Islet of Langerhans (tissue), 1 donor: ENCODE measurements at regions not wholly inside any gene's neighbourhood (a gene's known extent, or its start where the extent isn't known, plus 50 kb on each side); places are given as distances from the start of the nearest gene placed in this dataset.

Source experiments
- FAIRE-seq: peaks from one replicate; lab custom pipeline; 2011; peaks lifted over from hg19 to GRCh38; lab: Jason Lieb, UNC

DNA sequence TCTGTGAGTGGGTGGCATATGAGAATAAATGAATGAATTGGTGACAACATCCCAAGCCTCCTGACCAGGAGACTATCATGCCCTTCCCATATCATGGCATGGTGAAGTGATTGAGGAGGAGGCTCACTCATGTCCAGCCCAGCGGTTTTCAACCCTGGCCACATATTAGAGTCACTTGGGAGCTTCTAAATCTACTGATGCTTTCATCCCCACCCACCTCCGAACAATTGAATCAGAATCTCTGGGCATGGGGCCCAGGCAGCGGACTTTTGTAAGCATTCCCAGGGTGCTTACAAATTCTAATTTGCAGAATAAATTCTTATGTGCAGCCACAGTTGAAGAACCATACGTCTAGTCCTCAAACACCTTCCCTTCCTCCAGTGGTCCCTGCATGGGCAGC lies 81.7 kb upstream of the SEC11C start:
- FAIRE-seq: no peak

GRCh38 chr18:59059140-59059539 lies 80.5 kb upstream of the SEC11C start:
- FAIRE-seq: no peak

- FAIRE-seq: no peak
Observed at GRCh38 chr18:59060551-59060950, 79.1 kb upstream of the SEC11C start.

DNA sequence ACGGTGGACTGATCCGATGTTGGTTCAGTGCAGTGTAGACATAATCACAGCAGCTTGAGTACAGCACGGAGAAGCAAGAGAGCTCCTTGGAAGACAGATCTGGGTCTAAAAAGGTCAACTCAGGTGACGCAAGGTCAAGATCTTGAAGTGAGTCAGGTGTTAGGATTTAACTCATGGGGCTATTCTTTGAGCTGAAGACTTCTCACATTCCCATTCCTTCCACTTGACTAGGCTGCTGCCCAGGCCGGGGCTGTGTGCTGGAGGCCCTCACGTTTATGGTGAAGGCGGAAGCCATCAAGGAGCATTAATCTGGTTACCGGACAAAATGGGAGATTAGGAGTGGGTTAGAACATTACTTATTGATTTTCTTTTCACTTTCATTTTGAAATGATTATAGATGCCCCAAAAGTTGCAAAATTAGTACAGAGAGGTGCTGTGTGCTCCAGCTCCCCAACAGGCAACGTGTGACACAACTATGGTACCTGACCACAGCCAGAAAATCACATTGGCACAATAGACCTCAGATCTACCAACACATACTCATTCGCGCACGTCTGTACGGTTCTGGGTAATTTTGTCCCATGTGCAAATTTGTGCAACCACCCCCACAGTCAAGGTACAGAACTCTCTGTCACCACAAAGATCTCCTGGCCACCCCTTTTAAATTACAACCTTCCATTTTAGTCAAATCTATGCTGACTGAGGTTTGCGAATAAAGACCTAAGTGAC lies 77.6 kb upstream of the SEC11C start:
- FAIRE-seq: no peak

GRCh38 chr18:59062643-59063006 lies 77.1 kb upstream of the SEC11C start:
- no peak for FAIRE-seq

GRCh38 chr18:59063300-59063906 lies 76.3 kb upstream of the SEC11C start:
- no peak for FAIRE-seq

- FAIRE-seq: no peak
Observed at GRCh38 chr18:59063912-59064311, 75.8 kb upstream of the SEC11C start.

DNA sequence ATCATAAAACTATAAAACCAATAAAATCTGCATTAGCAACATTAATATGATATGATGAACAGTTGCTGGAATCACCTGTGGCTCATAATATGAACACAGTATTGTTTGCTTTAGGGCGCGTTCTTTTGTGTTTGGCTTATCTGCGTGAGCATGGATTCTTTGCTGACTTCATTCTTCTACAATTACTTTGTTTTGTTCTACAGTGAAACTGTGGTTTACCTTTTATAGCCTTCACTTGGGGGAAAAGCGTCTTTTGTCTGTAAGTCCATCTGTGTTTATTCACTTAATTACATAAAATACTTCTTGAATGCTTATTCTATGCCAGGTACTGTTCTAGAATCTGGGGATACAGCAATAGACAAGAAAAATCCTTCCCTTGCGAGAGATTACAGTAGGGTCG lies 74.0 kb upstream of the SEC11C start:
- no peak for FAIRE-seq

GRCh38 chr18:59067873-59068272 lies 71.8 kb upstream of the SEC11C start:
- FAIRE-seq: no peak

DNA sequence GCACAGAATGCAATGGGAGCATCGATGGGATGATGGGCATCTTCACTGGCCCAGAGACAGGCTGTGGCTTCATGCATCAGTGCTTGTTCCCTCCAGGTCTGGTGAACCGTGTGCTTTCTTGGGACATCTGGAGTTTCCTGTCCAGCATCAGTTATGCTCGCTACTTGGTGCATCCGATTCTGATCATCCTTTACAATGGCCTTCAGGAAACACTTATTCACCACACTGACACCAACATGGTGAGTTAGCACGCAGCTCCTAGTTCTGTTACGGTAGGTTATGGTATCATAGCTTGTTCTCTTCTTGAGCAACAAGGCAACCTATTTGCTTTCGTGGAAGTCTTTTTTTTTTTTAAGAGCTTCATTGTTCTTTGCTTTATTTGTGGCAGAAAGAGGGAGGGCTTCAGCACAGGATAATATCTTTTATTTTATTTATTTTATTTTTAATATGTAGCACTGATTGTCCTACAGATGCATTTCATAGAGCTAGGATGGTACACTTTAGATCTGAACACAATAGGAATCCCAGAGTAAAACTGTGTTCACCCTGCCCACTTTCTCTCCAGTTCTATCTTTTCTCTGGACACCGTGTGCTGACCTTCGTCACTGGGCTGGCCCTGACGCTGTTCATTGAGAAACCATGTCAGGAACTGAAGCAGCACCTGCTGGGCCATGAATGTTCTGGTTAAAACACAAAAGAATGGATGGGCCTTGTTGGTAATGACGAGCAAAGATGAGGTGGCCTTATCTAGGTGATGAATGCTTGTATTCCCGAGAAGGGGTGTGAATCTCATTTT lies 71.2 kb upstream of the SEC11C start:
- FAIRE-seq: no peak

DNA sequence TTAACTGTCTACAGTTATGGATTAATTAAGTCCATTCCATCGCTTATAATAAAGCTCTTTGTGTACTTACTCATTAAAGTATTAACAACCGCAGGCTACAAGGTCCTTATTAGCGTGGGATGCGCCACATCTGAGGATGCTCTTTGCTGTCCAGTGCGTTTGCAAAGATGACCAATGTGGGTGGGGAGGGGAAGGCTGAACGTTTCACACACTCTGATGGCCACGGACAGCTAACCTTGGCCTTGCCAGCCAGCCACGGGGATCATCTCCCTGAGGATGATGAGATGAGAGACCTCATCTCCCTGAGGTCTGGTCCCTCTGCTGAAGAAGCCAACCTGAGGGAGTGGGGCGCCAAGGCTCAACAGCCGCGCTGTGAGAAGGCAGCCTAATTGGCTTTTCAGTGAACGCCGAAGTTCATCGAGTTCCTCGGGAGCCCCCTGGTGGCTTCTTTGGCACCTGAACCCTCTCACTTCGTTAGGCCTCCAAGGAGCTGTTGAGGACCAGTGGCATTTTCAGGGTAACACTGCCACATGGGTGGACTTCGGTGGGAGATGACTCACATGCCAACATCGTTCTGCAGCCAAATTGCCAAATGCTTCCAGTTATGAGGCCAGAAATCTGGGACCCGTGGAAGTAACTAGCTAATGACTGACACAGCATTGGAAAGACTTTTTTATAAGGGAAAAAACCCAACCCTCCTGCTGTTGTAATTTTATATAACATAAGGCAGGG lies 69.3 kb upstream of the SEC11C start:
- FAIRE-seq: peak; percentile 41

DNA sequence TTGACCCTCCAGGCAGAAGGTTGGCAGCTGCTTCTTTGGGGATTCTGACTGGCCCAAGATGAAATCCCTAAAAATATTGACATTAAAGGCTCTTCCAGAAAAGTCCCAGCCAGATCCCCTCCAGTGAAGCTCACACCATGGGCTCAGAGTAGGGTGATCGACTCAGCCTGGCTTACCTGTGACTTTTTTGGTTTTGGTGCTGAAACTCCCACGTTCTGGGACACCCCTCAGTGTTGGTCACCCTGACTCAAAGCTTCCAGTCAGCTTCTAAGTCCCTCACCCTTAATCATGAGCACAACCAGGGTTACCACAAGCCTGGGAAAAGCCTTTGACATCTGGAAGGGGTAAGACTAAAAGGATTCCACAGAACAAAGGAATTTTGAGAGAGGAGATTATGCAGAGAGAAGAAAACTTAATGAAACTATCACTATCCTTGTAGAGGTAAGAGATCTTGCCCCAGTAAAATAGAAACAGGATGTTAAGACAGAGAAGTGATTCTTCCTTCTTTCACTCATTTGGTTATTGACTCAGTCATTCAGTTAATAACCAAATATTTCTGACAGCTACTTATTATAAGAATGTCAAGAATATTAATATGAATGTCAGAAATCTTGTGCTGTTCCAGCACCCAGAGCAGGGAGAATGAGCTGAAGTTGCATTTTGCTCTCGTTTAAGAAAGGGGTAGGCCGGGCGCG lies 66.8 kb upstream of the SEC11C start:
- no peak for FAIRE-seq

- no peak for FAIRE-seq
Observed at GRCh38 chr18:59075923-59076322, 63.8 kb upstream of the SEC11C start.

DNA sequence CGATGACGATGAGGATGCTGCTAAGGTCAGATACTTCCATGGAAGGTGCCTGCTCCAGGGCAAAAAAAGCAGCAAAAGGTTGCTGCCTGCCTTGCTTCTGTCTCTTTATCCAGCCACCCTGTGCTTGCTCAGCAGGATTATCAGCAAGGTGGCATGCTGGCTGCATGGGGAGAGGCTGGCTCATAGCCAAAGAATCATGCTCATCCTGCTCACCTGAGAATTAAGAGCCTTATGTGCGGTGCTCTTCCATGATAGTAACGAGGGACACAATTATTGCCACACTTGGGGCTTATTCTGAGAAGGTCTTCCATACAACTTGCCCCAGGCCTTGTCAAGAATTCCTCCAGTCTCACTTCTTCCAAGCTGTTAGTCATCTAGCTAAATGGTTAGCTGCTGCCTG lies 60.4 kb upstream of the SEC11C start:
- no peak for FAIRE-seq

DNA sequence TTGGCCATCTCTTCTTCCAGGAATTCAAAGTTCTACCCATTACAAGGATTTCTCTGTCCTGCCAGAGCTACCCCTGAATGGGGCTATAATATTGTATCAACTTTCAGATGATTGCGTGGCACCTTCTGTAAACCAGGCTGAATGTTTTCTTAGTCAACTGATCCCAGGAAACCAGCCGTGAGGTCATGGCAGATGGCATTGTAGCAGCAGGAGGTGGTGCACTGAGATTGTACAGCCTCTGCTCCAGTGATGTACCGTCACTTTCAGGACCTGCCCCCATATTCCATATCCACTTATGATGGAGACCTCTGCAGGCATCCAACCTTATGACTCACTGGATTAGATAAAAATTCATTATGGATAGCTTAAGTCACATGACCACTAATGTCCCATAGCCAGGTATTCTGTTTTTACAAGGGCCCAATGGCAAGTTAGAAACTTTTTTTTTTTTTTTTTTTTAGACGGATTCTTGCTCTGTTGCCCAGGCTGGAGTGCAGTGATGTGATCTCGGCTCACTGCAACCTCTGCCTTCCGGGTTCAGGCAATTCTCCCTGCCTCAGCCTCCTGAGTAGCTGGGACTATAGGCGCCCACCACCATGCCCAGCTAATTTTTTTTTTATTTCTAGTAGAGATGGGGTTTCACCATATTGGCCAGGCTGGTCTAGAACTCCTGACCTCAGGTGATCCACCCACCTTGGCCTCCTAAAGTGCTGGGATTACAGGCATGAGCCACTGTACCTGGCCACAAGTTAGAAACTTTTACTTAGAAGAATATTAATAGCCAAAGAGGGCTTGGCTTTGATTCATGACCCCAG lies 59.8 kb upstream of the SEC11C start:
- peak; percentile 60 for FAIRE-seq

DNA sequence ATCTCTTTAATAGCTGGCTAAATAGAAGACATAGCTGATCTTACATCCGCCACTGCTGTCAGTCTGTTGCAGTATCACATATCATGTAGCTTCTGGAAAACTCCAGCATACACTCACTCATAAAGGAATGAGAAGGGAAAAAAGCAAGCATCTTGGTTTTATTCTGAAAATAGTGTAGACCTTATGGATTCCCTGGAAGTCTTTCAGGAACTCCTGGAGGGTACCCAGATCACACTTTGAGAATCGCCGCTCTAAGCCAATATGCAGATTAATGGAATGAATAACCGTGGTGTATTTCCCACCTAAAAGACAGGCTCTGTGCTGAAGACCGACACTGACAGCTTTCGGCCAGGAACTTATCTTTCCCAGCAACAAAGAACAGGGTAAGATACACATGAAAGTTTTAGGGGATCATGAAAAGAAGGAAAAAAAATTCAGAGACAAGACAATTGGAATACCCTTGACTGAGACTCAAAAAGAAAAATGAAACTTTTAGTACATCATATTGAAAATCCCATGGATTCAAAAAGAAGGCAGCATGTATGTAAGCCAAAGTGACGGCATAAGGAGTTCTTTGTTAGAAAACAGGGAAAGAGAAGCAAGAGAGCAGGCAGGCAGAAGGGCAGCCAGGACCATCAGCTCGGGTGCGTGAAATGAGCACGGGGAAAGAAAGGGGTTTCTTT lies 56.4 kb upstream of the SEC11C start:
- FAIRE-seq: no peak

GRCh38 chr18:59085126-59085794 lies 54.4 kb upstream of the SEC11C start:
- no peak for FAIRE-seq

DNA sequence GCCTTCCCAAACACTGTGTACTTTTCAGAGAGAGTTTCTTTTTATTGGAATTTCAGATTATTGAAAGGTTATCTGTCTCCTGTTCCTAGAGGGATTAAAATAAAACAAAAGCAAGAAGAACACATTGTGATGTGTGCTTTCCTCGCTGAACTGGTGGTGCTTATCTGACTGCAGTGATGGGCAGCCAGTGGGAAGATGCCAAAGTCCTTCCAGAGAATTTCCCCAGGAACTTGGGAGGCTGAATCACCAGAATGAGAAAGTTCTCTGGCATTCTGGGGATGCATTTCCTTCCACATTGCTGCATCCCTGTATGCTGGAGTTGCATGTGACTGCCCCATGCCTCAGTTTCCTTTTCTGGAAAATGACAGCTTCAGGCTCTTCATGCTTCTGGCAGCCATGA lies 53.9 kb upstream of the SEC11C start:
- no peak for FAIRE-seq

GRCh38 chr18:59086522-59086921 lies 53.2 kb upstream of the SEC11C start:
- no peak for FAIRE-seq

DNA sequence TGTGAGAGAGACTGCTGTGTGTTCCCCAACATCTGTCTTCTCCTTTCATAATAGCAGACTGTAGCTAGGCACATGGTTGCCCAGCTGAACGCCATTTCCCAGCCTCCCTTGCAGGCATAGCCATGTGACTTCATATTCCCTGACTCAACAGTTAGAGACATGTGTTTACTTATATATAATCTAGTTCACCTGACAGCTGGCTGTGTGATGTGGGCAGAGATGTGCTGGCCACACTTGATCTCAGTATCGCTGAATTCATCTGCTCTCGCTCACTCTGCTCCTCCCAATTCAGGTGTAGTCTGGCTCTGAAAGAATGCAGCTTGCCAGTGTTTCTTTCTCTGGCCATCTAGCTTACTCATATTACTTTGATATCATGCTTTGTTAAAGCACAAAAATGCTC lies 52.3 kb upstream of the SEC11C start:
- peak; percentile 99 for FAIRE-seq
